COLO829 (cell line): ENCODE measurements at regions not wholly inside any gene's neighbourhood (a gene's known extent, or its start where the extent isn't known, plus 50 kb on each side); places are given as distances from the start of the nearest gene placed in this dataset.

Experiments used
- DNase-seq: peaks from one replicate; pipeline ENCODE4 v3.0.0; 2012; ENCODE audit warnings: low spot score

GRCh38 chr1:60984062-60984799 lies 98.1 kb upstream of the NFIA start:
- no peak for DNase-seq

DNA sequence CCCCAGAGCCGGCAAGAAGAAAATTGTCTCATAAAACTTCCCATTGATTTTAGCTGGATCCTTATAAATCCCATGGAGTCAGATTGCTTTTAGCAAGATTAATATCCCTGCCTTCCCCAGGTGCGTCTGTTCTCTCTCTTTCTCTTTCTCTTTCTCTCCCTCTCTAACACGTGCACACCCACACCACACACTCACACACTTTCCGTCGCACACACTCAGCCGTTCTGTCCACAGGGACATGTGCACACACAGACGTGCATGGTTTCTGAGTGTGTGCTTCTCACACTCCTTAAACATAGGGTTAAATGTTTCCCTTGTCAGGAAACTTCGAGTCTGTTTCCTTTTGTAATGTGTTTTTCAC lies 98.7 kb upstream of the NFIA start:
- DNase-seq: no peak

DNA sequence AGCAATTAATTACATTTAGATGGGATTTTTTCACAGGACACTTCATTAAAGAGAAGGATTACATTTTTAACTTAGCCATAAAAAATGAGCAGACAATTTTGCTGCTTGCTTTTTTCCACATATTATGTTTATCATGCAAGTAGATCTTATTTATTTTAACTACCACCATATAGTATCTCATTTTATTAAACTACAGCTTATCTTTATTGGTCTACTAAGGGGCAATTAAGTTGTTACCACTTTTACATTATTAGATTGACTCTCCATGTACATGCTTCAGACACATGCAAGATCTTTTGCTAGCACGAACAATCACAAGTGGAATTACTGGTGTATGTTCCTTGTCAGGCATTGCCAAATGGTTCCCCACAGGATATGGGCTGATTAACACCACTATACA lies 99.8 kb upstream of the NFIA start:
- DNase-seq: no peak

DNA sequence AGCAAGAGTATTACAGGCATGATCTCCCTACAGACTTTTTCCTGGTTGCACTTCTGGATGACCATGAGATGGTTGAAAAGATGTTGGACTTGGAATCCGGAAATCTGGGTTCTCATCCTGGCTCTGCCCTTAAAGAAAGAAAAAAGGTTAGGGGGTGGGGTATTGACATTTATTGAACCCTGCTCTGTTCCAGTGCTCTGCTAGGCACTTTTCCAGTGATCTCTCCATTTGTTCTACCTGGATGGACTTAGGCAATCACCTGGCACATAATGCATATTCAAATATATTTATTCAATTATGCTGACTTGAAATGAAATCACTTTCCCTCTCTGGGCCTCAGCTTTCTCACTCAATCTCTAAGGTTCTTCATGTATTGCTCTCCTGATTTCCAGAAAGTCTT lies 101.0 kb upstream of the NFIA start:
- no peak for DNase-seq

GRCh38 chr1:60978421-60979357 lies 103.7 kb upstream of the NFIA start:
- DNase-seq: no peak

- no peak for DNase-seq
Measured at GRCh38 chr1:60977661-60978060, 104.7 kb upstream of the NFIA start.

DNA sequence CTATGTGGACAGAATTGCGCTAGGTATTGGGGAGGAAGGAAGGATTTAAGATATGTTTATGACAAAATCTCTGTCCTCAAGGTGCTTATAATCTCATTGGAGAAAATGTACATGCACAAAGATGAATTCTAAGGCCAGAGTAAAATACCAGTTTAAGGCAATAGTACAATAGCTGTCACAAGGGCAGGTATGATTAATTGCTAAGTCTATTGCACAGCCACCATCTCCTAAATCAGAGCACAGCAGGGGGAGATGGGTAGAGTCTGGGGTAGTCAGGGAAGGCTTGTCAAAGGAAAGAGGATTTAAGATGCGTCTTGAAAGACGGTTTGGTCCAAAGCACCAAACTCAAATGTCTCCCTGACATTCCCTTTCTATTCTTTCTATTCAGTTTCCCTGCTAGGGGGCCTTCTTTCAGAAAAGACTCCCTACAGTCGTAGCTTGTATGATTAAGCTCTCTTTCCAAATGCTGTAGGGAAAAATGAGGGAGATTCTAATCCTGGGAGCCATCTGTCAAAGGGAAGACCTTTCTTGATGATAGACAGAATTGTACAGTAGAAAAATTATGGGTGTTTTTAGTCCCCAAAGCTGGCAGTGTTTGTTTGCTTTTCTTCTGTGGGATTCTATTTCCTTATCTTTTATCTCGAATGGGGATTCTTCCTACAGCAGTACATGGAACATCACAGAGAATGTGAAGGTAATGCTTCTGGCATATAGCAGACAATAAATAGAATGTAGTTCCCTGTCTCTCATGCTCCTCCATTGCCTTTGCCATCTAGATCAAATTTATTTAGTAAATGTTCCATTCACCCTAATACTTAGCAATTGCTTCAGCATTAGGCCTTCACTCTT lies 107.6 kb upstream of the NFIA start:
- DNase-seq: no peak

DNA sequence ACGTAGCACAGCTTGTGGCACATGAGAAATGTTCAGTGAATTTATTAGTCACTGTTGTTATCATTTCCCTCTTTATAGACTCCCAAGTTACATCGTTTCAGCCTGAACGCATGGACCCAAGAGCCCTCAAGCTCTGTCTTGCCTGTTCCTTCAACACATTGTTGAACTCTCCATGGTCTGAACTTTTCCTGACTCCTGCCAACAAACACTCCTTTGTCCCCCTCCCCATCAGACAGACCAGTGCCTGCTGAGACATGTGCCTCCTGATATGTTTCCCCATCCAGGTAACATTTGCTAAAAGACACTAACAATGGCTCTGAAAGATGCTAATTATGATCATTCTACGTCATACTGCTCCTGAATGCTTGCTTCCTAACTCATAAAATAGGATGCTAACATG lies 108.7 kb upstream of the NFIA start:
- no peak for DNase-seq

DNA sequence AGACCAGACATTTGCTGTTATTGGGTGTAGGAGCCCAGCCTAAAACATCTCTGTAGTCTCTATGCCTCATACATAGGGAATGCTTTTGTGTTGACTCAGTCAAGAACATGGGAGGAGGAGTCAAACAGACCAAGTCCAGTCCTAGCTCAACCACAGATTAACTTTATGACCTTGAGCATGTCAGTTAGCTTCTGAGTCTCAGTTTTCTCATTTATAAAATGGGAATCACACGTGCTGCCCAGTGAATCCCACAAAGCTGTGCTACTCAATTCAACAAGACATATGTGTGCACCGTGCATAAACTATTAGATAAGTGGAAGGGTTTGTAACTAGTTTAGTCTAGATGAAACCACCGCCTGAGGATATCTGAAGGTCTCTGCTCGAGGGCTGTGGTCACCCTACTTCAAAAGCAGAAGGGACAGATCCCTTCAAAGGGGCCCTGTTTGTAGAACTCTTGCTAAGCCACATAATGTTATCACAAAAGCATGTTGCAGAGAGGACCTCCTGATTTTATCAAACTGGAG lies 109.5 kb upstream of the NFIA start:
- peak; percentile 44 for DNase-seq

DNA sequence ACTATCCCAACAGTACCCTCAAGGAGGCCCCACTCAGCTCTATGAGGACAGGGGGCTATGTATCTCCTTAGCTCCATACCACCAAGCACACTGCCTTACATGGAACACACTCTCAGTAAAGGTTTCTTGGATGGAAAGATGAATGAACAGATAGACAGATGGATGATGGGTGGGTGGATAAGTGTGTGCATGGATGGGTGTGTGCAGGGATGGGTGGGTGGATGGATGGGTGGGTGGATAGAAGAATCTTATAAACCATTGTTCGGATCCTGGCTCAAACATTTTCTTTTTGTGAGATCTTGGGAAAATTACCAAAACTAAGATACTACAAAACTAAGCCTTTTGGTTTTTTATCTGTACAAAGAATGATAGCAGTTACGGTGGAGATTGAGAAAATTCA lies 111.0 kb upstream of the NFIA start:
- DNase-seq: no peak

DNA sequence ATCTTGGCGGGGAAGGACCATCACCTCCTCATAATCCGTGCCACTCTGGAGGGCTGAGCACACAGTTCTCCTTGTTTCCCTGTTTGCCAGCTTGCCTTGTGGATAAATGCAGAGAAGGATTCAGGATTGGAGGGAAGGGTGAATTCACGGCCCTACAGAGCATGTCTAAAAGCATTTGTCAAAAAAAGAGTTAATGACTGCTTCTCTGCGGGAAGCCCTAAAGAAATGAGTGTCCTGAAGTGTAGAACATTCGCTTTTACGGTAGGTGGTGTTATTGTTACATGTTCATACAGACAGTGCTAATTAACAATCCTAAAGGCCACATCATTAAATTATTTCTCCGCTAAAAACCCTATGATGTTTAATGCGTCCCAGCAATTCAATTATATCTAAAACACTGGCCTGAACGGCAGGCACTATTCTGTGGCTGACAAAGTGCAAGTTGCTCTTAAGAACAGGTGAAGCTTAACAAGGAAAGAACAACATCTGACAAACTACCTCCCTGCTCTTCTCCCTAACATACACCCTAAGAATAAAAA lies 112.3 kb upstream of the NFIA start:
- peak; percentile 74 for DNase-seq

- DNase-seq: no peak
Measured at GRCh38 chr1:60965280-60965854, 117.0 kb upstream of the NFIA start.

DNA sequence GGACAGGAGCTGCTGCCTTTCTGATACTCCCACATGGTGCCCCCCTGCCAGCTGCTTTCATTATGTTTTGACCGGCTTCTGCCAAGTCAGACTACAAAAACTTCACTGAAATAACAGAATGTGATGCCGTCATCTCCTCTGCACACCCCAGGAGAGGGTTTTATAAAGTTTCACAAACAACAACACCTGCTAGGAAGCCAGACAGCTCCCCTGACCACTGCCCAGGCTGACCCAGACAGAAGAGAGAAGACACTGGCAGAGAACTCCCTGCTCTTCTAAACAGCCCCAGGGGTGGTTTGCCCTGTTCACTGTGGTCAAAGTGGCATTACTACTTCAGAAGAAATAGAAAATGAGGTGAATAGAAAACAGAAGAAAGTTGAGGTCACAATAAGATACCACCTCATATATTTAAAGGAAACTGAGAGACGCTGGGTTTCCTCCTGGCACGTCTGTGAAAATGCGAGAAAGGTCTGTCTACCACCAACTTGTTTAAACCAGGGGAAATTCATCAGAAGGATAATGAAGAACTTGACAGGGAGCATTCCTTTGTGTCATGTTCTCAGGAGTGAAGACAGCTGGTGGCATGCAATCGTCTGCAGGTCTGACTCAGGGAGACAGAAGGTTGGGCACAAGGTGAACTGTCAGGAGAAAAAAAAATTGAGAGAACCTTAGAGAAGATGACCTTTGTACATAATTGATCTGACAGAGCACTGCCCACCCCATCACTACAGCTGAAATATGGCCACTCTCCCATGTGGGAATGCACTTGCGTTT lies 119.0 kb upstream of the NFIA start:
- DNase-seq: no peak

DNA sequence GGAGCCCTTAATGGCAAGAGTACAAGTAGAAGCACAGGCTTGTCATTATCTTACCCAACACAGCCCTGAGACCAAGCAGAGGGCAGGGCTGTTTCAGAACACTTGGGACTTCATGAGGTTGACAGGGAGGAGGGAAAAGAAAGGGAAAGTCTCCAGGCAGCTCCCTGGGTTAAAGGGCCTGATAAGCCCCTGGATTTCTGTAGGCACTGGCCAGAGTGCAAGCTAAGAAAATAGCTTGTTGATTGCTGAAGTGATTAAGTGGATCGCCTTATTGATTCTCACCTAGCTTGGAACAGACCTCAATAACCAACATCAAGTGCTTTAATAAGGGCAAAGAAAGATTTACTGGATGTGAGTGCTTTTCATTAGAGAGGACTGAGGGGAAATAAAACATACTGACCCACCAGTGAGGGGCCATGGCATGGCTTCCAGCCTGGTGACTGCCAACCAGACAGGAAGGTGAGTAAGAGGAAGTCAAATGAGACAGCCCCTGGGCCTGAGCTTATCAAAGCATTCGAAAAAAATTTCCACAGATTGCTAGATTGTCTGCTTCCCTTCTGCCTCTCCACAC lies 121.4 kb upstream of the NFIA start:
- DNase-seq: no peak

DNA sequence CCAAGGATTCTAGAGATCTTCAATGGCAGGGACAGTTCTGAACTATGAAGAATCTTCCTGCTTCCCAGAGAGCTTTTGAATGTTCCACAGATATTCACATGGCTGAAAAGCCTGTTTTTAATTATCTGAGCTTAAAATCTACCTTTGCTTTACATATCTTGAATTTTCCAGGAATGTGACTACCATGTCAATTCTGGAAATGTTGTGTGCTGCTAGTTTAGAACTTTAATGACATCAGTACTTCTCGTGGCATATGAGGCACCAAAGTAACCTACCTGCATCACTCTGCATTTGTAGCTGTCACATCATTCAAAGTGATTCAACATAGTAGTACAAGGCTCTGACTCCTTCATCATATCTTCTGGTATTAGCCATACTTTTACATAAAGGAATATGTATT lies 122.7 kb upstream of the NFIA start:
- DNase-seq: no peak

GRCh38 chr1:60958001-60958400 lies 124.4 kb upstream of the NFIA start:
- no peak for DNase-seq

GRCh38 chr1:60956520-60956919 lies 125.8 kb upstream of the NFIA start:
- DNase-seq: no peak

GRCh38 chr1:60952612-60953111 lies 129.7 kb upstream of the NFIA start:
- no peak for DNase-seq

DNA sequence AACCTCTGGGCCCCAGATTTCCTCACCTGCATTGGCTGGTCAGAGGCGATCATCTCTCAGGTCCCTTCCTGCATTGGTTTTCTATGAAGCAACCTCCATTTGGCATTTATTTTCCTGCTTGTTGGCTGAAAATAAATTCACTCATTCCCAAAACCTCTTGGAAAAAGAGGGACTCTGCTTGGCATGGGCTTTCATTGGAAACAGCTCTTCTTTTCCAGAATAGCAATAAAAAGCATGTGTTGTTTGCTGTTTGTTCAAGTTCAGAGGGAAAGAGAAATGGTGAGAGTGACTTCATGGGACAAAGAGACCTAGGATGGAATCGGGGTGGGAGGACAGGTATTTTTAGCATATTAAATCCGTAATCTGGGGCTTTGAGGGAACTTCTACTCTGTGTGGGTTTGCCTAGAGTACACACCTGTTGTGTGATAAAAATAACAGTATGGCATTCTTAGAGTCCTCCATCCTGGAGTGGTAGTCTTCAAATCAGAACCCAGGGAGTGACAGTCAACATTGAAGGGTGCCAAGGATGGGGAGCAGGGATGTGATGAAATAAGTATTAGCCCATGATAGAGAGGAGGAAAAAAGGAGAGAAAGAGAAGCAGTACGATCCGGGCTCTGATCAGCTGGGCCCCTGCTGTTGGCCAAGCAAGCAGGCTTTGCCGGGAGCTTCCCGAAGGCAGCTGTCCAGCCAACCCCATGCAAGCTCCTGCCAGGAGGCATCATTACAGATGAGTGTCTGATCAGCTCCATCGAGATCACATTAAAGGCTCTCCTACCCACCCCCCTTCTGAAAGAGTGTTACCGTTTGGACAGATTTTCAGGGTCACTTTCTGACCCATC lies 131.9 kb upstream of the NFIA start:
- DNase-seq: no peak
